CD14-positive monocyte (primary cell): ENCODE measurements at regions not wholly inside any gene's neighbourhood (a gene's known extent, or its start where the extent isn't known, plus 50 kb on each side); places are given as distances from the start of the nearest gene placed in this dataset.
"Not testable (repeated sequence)": the region's sequence is repeated elsewhere in the genome, so short reads cannot be mapped to it uniquely, and the experiment has no call there.

ENCODE experiments used
- DNase-seq, 3 donors: peaks; one replicate each; pipeline ENCODE4 v3.0.0-alpha.2; 2011 to 2022
- H2AFZ ChIP-seq: 2 replicates; pipeline ENCODE4 v1.6.0; 2012; ENCODE audit warnings: mild to moderate bottlenecking, low read depth, low read length, inconsistent platforms; ENCODE audit not compliant: insufficient read depth, poor library complexity, severe bottlenecking
- H3K27ac ChIP-seq, 2 donors: 1 replicate in 1 of 2; 2 replicates in 1 of 2; pipeline ENCODE4 v1.5.1; 2012 to 2013; ENCODE audit warnings: low read length in 2 of 2, control low read depth in 1 of 2, inconsistent platforms in 1 of 2, low read depth in 1 of 2, mild to moderate bottlenecking in 1 of 2
- H3K27me3 ChIP-seq, 2 donors: one replicate each; pipeline versions ENCODE4 v1.6.0 to v1.6.1; 2011 to 2013; ENCODE audit warnings: low read length in 2 of 2; ENCODE audit not compliant: control insufficient read depth in 2 of 2, insufficient read depth in 2 of 2
- H3K36me3 ChIP-seq, 2 donors: replicated peaks in 1 of 2; 1 replicate in 1 of 2; 2 replicates in 1 of 2; pipeline versions ENCODE4 v1.5.1 to v1.6.1; 2012 to 2013; ENCODE audit warnings: low read length in 2 of 2, control low read depth in 1 of 2, inconsistent platforms in 1 of 2, mild to moderate bottlenecking in 1 of 2; ENCODE audit not compliant: insufficient read depth in 2 of 2, control insufficient read depth in 1 of 2
- H3K4me1 ChIP-seq, 2 donors: 1 replicate in 1 of 2; 2 replicates in 1 of 2; pipeline versions ENCODE4 v1.5.1 to v1.6.1; 2012 to 2013; ENCODE audit warnings: low read length in 2 of 2, control low read depth in 1 of 2, inconsistent platforms in 1 of 2, mild to moderate bottlenecking in 1 of 2, moderate library complexity in 1 of 2; ENCODE audit not compliant: insufficient read depth in 2 of 2, control insufficient read depth in 1 of 2
- H3K4me2 ChIP-seq: replicated peaks from 2 replicates; pipeline ENCODE3; 2012; ENCODE audit warnings: low read length, moderate library complexity, mild to moderate bottlenecking; ENCODE audit not compliant: poor library complexity, severe bottlenecking; ENCODE audit errors: extremely low read depth
- H3K4me3 ChIP-seq, 3 experiments: fragments of 200-600 bp in 1 of 3; sonication (generic) in 1 of 3; replicated peaks in 1 of 3; 1 replicate in 2 of 3; 2 replicates in 1 of 3; pipeline ENCODE4 v1.5.1; 2011 to 2013; ENCODE audit warnings: low read length in 3 of 3, mild to moderate bottlenecking in 3 of 3, control low read depth in 2 of 3, low read depth in 2 of 3, inconsistent platforms in 1 of 3, moderate library complexity in 1 of 3
- H3K79me2 ChIP-seq: 2 replicates; pipeline ENCODE4 v1.6.0; 2012; ENCODE audit warnings: mild to moderate bottlenecking, control low read depth, inconsistent platforms, low read length, moderate library complexity; ENCODE audit not compliant: insufficient read depth
- H3K9ac ChIP-seq: 2 replicates; pipeline ENCODE4 v1.6.0; 2017; ENCODE audit warnings: low read length, mild to moderate bottlenecking; ENCODE audit not compliant: insufficient read depth, poor library complexity, severe bottlenecking
- H3K9me3 ChIP-seq, 2 donors: replicated peaks in 1 of 2; 1 replicate in 1 of 2; 2 replicates in 1 of 2; pipeline versions ENCODE4 v1.5.1 to v1.6.1; 2012 to 2013; ENCODE audit warnings: low read length in 2 of 2, control low read depth in 1 of 2; ENCODE audit not compliant: control insufficient read depth in 1 of 2, insufficient read depth in 1 of 2
- H4K20me1 ChIP-seq: 2 replicates; pipeline ENCODE4 v1.6.0; 2012; ENCODE audit warnings: mild to moderate bottlenecking, low read length, control low read depth, moderate library complexity; ENCODE audit not compliant: insufficient read depth
- H3K27ac Mint-ChIP-seq, 7 donors: one replicate each; pipeline ENCODE4 v1.8.0; 2020; ENCODE audit warnings: mild to moderate bottlenecking in 7 of 7, mixed read lengths in 7 of 7, moderate library complexity in 6 of 7, inconsistent platforms in 2 of 7
- H3K27me3 Mint-ChIP-seq, 3 donors: one replicate each; pipeline ENCODE4 v1.8.0; 2021 to 2022; ENCODE audit warnings: low read depth in 3 of 3, mild to moderate bottlenecking in 3 of 3, mixed read lengths in 3 of 3, moderate library complexity in 3 of 3, inconsistent platforms in 1 of 3
- H3K36me3 Mint-ChIP-seq, 2 donors: one replicate each; pipeline ENCODE4 v1.8.0; 2020; ENCODE audit warnings: mixed read lengths in 2 of 2, inconsistent platforms in 1 of 2, mild to moderate bottlenecking in 1 of 2
- H3K4me1 Mint-ChIP-seq: one replicate; pipeline ENCODE4 v1.8.0; 2020; ENCODE audit warnings: mild to moderate bottlenecking, mixed read lengths
- H3K4me3 Mint-ChIP-seq, 2 donors: one replicate each; pipeline ENCODE4 v1.8.0; 2020; ENCODE audit warnings: mild to moderate bottlenecking in 2 of 2, mixed read lengths in 2 of 2, moderate library complexity in 1 of 2
- H3K9me3 Mint-ChIP-seq, 7 donors: one replicate each; pipeline ENCODE4 v1.8.0; 2020 to 2022; ENCODE audit warnings: mixed read lengths in 7 of 7, mild to moderate bottlenecking in 6 of 7, moderate library complexity in 6 of 7, inconsistent platforms in 2 of 7
- WGBS: methylation state at CpG from one replicate; pipeline ENCODE4 v1.1.5; 2013; ENCODE audit warnings: missing lambda C conversion rate; ENCODE audit not compliant: insufficient coverage; 5-methylcytosine and 5-hydroxymethylcytosine counted together
- intact Hi-C, 2 donors: fragments of 100-400 bp; cut with micrococcal nuclease; formaldehyde crosslinking; loops; one replicate each; pipeline versions ENCODE4 v1.15.0 to v1.15.1; 2023
- TF ChIP-seq, protein P1 (sequence below): fragments of 200-600 bp; IDR thresholded peaks from one replicate; pipeline ENCODE4 v1.8.0; 2022; ENCODE audit warnings: antibody characterized with exemption, mild to moderate bottlenecking

DNA sequence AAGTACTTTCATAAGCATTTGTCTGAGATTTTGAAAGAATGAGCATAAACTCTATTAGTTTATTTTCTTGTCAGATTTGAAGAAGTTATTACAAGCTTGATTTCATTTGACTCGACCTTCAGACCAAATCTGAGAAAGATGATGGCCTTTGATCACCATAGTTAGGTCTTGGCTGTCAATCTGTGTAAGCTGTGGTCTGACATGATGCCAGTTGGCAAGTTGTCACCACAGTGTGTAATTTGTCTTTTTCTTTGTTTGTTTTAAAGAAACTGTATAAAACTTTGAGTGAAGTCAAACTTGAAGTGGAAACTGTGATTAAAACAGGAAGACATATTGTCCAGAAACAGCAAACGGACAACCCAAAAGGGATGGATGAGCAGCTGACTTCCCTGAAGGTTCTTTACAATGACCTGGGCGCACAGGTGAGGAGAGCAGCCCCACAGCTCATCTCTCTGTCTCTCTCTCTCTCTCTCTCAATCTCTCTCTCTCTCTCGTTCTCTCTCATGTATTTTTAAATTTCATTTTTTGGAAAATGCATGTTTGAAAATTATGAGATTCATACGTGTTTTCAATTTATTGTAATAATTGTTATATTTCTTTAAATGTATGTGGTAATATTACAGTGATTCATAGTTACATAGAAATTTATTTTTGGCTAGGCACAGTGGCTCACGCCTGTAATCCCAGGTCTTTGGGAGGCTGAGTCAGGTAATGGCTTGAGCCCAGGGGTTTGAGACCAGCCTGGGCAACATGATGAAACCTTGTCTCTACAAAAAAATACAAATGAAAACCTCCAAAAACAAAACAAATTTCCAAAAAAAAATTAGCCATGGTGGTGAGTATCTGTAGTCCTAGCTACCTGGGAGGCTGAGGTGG, 208.1 kb downstream of the UTRN start:
- Mint-ChIP-seq H3K4me1 (no peaks in the 10 kb centered on the region), H3K27me3 (no peaks in the 10 kb centered on the region), H3K9me3 (peaks cover 0 to 3% (median 0%) of the 10 kb centered on the region in 7 donors), H3K27ac (peak overlapping the region in 1 of 7 donors; percentile 27), H3K4me3 (no peak overlapping the region), H3K36me3 (peaks cover 61 to 83% of the 10 kb centered on the region in 2 donors)
- intact Hi-C loops = no loop called here
- Histone ChIP-seq H3K27me3 (no peaks in the 10 kb centered on the region), H4K20me1 (no peaks in the 10 kb centered on the region), H3K9me3 (no peaks in the 10 kb centered on the region), H2AFZ (no peak overlapping the region), H3K36me3 (peaks cover 77 to 86% of the 10 kb centered on the region in 2 donors), H3K79me2 (no peaks in the 10 kb centered on the region), H3K9ac (no peak overlapping the region), H3K4me2 (no peak overlapping the region), H3K4me3 (no peak overlapping the region), H3K4me1 (no peaks in the 10 kb centered on the region), H3K27ac (no peak overlapping the region)
- no peak for DNase-seq
- WGBS = 100% methylated on average over 1 of the region's 6 CpGs
- TF ChIP-seq, protein P1, sequence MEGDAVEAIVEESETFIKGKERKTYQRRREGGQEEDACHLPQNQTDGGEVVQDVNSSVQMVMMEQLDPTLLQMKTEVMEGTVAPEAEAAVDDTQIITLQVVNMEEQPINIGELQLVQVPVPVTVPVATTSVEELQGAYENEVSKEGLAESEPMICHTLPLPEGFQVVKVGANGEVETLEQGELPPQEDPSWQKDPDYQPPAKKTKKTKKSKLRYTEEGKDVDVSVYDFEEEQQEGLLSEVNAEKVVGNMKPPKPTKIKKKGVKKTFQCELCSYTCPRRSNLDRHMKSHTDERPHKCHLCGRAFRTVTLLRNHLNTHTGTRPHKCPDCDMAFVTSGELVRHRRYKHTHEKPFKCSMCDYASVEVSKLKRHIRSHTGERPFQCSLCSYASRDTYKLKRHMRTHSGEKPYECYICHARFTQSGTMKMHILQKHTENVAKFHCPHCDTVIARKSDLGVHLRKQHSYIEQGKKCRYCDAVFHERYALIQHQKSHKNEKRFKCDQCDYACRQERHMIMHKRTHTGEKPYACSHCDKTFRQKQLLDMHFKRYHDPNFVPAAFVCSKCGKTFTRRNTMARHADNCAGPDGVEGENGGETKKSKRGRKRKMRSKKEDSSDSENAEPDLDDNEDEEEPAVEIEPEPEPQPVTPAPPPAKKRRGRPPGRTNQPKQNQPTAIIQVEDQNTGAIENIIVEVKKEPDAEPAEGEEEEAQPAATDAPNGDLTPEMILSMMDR = no peak

DNA sequence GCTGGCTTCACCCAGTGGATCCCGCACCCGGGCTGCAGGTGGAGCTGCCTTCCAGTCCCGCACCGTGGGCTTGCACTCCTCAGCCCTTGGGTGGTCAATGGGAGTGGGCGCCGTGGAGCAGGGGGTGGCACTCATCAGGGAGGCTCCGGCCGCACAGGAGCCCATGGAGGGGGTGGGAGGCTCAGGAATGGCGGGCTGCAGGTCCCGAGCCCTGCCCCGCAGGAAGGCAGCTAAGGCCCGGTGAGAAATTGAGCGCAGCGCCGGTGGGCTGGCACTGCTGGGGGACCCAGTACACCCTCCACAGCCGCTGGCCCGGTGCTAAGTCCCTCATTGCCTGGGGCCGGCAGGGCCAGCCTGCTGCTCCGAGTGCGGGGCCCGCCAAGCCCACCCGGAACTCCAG, 209.9 kb downstream of the UTRN start:
- H3K4me1 Mint-ChIP-seq, H3K27ac ChIP-seq, H3K27ac Mint-ChIP-seq, H4K20me1 ChIP-seq, H3K9me3 Mint-ChIP-seq, H3K79me2 ChIP-seq, DNase-seq, H3K4me1 ChIP-seq, H3K9me3 ChIP-seq, H3K9ac ChIP-seq, H3K27me3 Mint-ChIP-seq, intact Hi-C loops, H3K4me3 ChIP-seq, H3K4me2 ChIP-seq, H3K27me3 ChIP-seq, H2AFZ ChIP-seq, H3K4me3 Mint-ChIP-seq: not testable (repeated sequence)
- H3K36me3 Mint-ChIP-seq = peaks cover 69 to 86% of the 10 kb centered on the region in 2 donors
- WGBS = 97% methylated on average over 22 of the region's 22 CpGs
- H3K36me3 ChIP-seq = peaks cover 73 to 88% of the 10 kb centered on the region in 2 donors
